ENCODE measurements at regions not wholly inside any gene's neighbourhood (a gene's known extent, or its start where the extent isn't known, plus 50 kb on each side); places are given as distances from the start of the nearest gene placed in this dataset.

- no peak for TF ChIP-seq EZH2 (IDR thresholded peaks at IDR 0.05; ENCODE audit: insufficient read depth, poor library complexity, severe bottlenecking)
- TF ChIP-seq EZH2phosphoT487 (IDR thresholded peaks at IDR 0.05; ENCODE audit: insufficient read depth, low read depth) = no peak
These were observed 140.7 kb downstream of the DUSP10 start for GRCh38 chr1:221601166-221601565.
